ENCODE measurements at regions not wholly inside any gene's neighbourhood (a gene's known extent, or its start where the extent isn't known, plus 50 kb on each side); places are given as distances from the start of the nearest gene placed in this dataset.
"Not testable (repeated sequence)": the region's sequence is repeated elsewhere in the genome, so short reads cannot be mapped to it uniquely, and the experiment has no call there.

DNA sequence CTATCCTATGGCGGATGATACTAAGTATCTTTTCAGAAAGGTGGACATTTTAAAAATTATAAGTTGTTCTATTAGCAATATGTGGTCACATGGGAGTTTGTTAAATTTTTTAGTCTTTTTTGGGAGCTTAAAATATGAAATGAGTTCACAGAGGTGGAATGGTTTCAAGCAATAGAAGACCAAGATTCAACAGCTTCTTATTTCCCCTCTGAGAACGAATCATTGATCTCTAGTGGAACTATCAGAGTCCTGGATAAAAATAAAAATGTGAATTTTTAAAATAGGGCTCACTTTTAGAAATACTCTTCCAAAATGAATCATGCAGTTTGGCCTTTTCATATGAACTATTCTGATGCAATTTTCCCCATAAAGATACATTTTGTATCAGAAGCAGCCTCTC is 467.7 kb upstream of the KLF6 start:
- DNase-seq, result no peak

- no peak for DNase-seq
Measured at GRCh38 chr10:4250587-4250887, 465.5 kb upstream of the KLF6 start.

- DNase-seq, result no peak
Measured at GRCh38 chr10:4249841-4250586, 465.0 kb upstream of the KLF6 start.

- DNase-seq, result no peak
Measured at GRCh38 chr10:4247379-4247778, 462.4 kb upstream of the KLF6 start.

- peak; percentile 67 for DNase-seq
Measured at GRCh38 chr10:4246881-4247358, 461.9 kb upstream of the KLF6 start.

DNA sequence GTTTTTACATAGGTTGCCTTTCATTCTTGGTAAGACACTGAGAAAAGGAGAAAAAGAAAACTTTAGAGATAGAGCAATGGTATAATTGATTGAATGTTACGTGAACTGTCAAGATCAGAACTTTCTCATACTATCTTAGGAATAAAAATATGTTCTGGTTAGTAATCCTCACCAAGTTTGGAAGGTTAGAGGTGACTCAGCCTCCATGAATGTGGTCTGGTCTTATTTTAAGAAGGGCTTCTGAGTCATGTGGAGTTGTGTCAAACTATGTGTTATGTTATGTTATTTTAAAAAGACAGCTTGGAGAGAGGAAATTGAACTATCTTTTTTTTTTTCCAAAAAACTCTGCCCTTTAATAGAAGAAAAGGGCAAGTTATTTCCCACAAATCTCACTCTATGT is 458.6 kb upstream of the KLF6 start:
- peak; percentile 64 for DNase-seq

DNA sequence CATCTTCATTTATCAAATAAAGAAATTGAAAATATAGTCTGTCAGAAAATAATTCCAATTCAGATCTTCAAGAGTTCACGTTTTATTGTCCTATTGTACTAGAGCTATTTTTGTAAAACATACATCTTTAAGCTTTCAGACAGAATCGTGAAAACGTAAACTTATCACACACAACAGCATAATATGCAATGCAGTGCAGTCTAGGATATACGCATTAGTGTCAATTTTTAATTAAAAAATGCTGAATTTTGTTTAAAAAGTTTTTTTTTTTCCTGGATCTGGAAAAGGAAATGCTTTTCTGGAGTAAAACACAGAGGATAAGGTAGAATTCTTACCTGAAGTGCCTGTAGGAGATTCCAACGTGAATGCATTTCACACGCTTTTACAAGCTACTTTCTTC is 458.2 kb upstream of the KLF6 start:
- no peak for DNase-seq

DNA sequence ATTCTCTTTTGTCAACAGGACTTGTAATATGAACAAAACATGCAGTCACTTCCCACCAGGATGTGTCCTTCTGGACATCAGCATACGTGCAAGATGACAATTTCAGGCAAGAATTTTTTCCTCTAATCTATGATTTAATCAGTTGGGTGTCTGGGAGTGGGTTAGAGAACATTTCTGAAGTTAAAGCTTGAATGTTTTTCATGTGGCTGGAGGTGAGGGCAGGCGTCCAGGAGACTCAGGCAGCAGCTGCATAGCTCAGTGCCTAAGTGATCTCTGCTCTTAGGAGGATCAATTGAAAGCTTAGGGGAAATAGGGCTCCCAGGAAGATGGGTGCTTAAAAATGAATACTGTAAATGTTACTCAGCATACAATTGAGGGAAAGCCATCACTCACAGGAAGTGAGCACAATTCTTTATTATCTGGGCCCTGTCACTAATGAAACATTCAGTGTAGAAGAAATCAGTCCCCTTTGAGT is 457.6 kb upstream of the KLF6 start:
- DNase-seq, result no peak

DNA sequence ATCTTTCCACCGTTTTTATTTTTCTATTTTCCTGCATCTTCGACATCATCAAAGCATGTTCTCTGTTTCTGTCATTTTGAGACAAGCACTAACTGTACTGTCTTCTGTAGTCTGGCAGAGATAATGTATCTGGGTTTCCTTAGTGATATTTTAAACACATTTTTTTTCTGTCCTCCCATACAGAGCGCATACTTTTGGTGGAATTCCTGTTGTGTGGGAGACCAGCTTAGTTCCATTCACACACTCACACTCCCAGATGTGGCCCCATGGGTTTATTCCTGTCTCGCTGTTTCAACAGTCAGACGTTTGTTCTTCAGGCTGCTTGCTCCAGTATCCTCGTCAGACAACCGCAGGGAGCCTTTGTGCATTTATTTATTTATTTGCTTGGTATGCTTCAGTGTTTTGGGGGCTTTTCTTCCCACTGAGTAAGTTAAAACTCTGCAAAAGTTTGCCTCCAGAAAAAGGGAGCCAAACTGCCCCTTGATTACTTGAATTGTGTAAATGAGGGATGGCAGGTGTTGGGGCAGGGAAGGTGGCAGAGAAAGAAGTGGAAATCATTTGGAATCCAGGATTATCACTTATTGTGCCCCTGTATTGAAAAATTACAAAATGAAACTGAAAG is 456.8 kb upstream of the KLF6 start:
- DNase-seq, result no peak

DNA sequence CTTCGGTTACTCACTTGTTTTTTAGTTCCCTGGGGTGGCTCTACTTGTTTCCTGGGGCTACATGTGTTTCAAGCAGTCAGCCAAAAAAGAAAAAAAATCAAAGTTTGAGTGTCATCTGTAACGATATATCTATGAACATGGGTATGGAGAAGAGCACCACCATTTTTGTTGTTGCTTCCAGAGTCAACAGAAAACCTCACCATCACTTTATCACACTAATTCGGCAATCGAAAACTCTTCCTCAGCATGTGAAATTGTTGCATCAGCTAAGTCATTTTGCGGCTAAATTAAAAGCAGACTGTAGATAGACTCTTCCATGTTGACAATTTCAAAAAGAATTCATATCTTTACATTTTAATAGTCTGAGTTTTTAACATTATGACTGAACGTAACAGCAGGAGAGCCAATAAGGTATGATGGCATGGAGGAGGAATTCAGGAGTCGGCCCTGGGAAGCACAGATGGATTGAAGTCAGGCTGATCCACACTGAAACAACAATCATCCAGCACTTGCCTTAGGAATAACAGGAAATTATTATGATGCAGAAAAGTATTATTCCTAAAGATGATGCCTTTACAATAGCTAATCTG is 455.7 kb upstream of the KLF6 start:
- DNase-seq, result no peak

DNA sequence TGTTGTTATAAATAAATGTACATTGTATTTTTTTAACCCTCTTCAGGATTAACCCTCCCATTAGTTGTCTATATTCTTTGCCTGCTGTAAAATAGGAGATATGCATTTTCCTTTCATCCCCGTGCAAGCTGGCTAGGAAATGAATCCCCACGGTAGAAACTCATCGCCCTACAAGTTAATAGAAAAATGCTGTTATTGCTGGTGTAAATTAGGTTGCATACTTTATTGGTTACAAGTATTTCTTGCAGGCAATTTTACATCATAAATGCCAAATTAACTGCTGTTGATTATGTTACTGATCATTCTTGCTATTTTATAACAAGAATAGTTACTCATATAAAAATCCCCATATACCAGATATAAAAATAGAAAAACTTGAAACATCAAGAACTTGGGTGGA is 454.2 kb upstream of the KLF6 start:
- no peak for DNase-seq

DNA sequence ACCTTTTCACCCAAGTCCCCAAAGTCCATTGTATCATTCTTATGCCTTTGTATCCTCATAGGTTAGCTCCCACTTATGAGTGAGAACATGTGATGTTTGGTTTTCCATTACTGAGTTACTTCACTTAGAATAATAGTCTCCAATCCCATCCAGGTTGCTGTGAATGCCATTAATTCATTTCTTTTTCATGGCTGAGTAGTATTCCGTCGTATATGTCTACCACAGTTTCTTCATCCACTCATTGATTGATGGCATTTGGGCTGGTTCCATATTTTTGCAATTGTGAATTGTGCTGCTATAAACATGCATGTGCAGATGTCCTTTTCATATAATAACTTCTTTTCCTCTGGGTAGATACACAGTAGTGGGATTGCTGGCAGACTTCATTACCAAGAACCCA is 451.9 kb upstream of the KLF6 start:
- DNase-seq, result not testable (repeated sequence)

GRCh38 chr10:4234661-4235060 is 449.7 kb upstream of the KLF6 start:
- DNase-seq, result peak; percentile 30

DNA sequence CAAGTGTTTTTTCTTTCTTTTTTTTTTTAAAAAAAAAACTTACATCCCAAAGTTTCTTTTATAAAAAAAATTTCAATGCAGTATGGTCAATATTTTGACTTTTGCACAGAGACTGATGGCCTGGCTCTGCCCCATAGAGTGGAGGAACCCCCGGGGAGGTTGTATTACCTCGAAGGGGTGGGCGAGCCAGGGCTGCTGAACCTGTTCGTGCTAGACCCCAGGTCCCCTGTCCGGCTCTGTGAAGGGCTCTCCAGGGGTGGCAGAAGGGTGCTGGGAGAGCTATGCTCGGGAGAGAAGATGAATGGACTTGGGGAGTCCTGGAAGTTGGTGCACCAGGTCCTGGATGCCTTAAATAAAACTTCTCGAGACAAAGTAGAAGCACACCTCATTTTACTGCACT is 446.4 kb upstream of the KLF6 start:
- no peak for DNase-seq

DNA sequence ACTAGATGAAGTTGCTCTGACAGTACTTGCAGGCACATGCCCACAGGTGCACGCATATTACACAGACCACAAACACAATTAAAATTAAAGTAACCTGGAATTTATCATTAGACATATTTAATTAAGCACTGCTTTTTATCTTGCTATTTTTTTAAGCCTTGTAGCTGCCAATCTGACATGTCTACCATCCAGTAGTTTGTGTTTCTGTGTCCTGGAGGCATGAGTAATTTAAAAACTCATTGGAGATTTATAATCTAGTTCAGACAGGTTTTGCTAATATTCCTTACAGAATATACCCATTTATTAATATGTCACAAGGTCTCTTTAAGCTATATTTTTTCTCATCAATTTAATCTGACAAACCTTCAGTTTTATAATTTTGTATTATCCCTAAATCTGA is 445.0 kb upstream of the KLF6 start:
- no peak for DNase-seq

- DNase-seq, result no peak
Measured at GRCh38 chr10:4229106-4229505, 444.1 kb upstream of the KLF6 start.

DNA sequence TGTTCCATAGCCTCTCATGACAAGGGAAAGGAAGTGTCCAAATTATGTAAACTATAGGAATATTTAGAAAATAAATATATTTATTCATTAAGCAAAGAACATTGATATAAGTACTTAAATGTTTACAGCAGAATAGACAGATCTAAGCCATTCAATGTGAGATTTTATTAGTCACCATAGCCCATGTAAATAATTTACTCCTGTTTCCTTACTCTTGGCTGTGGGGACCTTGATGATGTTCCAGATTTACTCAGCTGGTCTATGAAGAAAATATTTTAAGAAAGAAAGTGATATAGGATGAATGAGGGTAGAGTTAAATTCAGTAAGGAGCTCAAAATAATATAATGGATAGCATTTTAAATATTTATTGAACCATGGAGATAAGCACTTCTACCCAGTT is 442.6 kb upstream of the KLF6 start:
- DNase-seq, result no peak

GRCh38 chr10:4226941-4227540 is 442.0 kb upstream of the KLF6 start:
- DNase-seq, result no peak

DNA sequence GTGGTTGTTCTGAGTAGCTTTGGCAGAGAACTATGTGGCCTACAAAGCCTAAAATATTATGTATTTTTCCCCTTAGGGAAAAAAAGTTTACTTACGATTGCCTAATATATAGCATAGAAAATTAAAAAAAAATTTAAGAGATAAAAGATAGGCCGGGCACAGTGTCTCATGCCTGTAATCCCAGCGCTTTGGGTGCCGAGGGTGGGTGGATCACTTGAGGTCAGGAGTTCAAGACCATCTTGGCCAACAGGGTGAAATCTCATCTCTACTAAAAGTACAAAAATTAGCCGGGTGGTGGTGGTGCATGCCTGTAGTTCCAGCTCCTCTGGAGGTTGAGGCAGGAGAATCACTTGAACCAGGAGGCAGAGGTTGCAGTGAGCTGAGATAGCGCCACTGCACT is 439.2 kb upstream of the KLF6 start:
- DNase-seq, result no peak

GRCh38 chr10:4221310-4221709 is 436.3 kb upstream of the KLF6 start:
- DNase-seq, result not testable (repeated sequence)

GRCh38 chr10:4219901-4220300 is 434.9 kb upstream of the KLF6 start:
- DNase-seq, result no peak

DNA sequence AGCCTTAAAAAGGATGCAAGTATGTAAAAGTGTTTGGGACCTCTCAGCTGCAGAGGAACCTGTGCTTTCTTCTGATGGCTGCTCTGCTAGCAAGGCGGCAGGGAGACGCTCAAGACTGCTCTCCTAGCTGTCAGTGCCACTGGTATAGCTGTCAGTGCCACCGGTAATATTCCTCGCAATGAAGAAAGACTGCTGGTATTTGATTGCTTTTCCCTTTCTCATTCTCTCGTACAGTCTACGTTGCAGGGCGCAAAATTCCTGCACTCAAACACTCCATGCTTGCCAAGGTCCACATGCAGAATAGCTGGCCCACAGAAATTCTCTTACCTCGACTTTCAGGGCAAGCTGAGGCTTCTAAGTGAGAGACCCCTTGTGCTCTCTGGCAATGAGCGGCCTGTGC is 432.6 kb upstream of the KLF6 start:
- DNase-seq, result no peak

DNA sequence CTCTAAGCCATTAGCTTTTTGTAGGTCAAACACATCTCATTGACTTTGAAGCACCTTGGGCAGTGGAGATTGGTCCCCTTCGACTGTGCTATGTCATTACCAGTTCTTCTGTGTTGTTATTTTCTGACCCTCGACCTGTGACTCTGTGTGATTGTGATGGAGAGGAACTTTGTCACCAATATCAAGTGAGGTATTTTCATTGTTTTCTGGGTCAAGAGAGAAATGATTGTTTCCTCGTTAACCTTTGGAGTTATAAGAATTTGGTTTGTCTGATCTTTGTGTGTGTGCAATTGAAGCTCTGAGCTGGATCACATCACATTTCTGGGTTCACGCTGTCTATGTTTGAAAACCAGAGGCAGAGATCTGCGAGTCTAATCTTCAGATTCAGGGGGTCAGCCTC is 432.2 kb upstream of the KLF6 start:
- no peak for DNase-seq

- no peak for DNase-seq
Measured at GRCh38 chr10:4216726-4217125, 431.7 kb upstream of the KLF6 start.

Measured in activated CD4-positive, alpha-beta T cell treated with anti-CD3 and anti-CD28 coated beads, Interleukin-2, amount 50 U/mL, for 16 hours (primary cell).